Epithelial cell of esophagus (primary cell): ENCODE measurements at regions not wholly inside any gene's neighbourhood (a gene's known extent, or its start where the extent isn't known, plus 50 kb on each side); places are given as distances from the start of the nearest gene placed in this dataset.
A peak's percentile ranks its signal among the peaks of the same experiment; 100 is the strongest.

ENCODE experiments used
- DNase-seq: peaks from one replicate; pipeline ENCODE4 v3.0.0; 2010; ENCODE audit warnings: low read depth
- H3K4me3 ChIP-seq: 2 replicates; pipeline ENCODE4 v1.5.1; 2011; ENCODE audit warnings: mild to moderate bottlenecking, low read length, control low read depth
- TF ChIP-seq, protein P1 (sequence below): IDR thresholded peaks from 2 replicates; pipeline ENCODE4 v1.5.1; 2011; ENCODE audit warnings: low read depth, mild to moderate bottlenecking, low read length, control low read depth, inconsistent platforms; ENCODE audit not compliant: insufficient read depth; ENCODE audit errors: missing control alignments

- no peak for DNase-seq
- TF ChIP-seq, protein P1, sequence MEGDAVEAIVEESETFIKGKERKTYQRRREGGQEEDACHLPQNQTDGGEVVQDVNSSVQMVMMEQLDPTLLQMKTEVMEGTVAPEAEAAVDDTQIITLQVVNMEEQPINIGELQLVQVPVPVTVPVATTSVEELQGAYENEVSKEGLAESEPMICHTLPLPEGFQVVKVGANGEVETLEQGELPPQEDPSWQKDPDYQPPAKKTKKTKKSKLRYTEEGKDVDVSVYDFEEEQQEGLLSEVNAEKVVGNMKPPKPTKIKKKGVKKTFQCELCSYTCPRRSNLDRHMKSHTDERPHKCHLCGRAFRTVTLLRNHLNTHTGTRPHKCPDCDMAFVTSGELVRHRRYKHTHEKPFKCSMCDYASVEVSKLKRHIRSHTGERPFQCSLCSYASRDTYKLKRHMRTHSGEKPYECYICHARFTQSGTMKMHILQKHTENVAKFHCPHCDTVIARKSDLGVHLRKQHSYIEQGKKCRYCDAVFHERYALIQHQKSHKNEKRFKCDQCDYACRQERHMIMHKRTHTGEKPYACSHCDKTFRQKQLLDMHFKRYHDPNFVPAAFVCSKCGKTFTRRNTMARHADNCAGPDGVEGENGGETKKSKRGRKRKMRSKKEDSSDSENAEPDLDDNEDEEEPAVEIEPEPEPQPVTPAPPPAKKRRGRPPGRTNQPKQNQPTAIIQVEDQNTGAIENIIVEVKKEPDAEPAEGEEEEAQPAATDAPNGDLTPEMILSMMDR: no peak
- no peak overlapping the region for H3K4me3 ChIP-seq
Observed at GRCh38 chr20:12914804-12915203, 94.0 kb upstream of the SPTLC3 start.

DNA sequence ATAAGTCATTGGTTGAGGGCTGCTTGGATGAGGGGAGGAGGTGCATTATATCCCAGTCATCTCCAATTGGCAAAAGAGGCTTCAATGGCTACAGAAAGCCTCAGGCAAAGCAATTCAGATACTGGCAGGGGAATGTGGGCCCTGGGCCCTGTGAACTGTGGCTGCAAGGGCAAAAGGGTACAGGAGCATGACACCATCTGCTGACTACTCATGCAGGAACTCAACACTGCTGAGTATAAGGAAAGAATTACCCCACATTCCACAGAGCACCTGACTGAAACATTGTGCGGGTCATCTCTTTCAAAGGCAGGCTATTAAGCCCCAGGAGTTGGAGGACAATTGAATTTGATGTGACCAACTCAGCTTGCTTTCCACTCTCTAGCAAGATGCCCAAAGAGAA, 92.1 kb upstream of the SPTLC3 start:
- no peak overlapping the region for H3K4me3 ChIP-seq
- TF ChIP-seq, protein P1: no peak
- peak; percentile 32 for DNase-seq

DNA sequence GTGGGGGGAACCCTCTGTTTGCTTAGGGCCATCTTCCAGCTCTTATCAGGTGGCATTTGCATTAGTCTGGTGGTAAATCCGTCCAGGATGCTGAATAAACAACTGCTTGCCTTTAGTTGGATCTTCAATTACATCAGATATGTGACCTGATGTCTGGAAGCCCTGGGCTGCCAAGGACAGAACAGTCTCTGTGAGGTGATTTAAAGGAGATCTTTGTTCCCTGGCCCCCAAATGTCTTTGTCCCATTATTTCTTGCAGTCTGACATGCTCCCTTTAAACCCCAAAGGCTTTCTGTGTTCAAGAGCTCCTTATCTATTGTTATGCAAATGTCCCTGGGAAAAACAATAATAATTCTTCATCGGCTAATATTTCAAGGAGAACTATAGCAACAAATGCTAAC, 84.6 kb upstream of the SPTLC3 start:
- TF ChIP-seq, protein P1: no peak
- DNase-seq: no peak
- H3K4me3 ChIP-seq: no peak overlapping the region

DNA sequence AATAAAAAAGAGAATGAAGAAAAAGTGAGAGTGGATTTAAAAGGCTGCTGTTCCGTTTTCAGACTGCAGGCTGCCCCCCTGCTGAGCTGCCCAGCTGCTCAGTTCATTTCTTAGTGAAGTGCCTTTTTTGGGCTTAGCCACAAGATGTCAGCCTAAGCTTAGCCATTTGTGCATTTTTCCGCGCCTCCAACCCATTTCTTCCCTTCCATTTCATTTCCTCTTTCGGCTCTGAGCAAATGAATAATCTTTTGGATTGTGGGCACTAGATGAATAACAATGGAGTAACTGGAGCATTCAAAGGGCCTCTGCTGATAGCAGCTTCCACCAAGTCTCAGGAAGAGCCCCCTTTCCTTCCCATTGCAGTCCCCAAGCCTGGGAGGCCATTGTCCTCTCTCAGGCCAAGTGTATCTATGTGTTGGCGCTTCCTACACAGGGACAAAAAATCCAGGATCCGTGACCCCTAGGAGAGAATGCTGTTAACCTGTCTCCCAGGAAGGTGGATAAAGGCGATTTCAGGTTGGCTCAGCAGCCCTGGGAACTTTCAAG, 83.5 kb upstream of the SPTLC3 start:
- TF ChIP-seq, protein P1: peak; percentile 94
- DNase-seq: peak; percentile 85
- H3K4me3 ChIP-seq: no peak overlapping the region

DNA sequence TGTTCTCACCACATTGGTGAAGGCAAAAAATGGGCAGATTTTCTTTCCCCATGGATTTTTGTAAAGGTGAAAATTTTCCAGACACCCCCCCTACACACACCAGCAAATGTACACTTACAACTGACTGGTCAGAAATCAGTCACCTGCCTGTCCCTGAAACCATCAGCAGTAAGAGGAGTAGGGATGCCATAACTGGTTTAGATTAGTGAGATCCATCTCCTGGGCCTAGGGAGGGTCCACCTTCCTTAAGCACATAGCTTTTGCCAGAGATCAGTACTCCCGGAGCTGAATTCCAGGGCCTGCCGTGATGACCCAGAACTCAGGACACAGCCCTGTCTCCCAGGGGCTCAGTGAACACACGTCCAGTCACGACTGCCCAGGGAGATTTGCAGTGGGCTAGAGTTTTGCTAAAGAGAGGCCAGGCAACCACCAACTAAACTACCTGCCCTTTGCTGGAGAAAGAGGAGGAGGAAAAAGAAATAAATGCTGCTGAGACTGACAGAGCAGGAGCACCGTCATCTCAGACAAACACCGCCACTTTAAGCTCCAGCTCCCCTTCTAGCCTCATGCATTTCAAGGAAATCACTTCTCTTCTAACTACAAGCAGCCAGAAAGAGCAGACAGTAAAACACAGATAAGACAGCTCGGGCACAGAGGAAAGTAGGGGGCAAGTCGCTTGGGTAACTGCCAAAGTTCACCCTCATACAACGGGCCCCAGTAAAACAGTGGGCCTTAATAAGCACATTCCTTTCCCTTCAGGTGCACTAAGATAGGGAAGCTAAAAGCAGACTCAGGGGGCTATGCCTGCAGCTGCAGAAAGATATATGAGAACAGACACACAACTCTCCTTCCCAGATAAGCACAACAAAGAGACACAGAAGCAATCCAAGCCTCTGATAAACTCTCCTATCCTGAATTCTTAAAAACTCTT, 82.6 kb upstream of the SPTLC3 start:
- no peak for DNase-seq
- TF ChIP-seq, protein P1: no peak
- no peak overlapping the region for H3K4me3 ChIP-seq

GRCh38 chr20:12927489-12927888, 81.3 kb upstream of the SPTLC3 start:
- TF ChIP-seq, protein P1: no peak
- peak; percentile 77 for DNase-seq
- no peak overlapping the region for H3K4me3 ChIP-seq

- TF ChIP-seq, protein P1: no peak
- no peak for DNase-seq
- H3K4me3 ChIP-seq: no peak overlapping the region
Observed at GRCh38 chr20:12928358-12928754, 80.4 kb upstream of the SPTLC3 start.
